GM19099 (cell line): ENCODE measurements at regions not wholly inside any gene's neighbourhood (a gene's known extent, or its start where the extent isn't known, plus 50 kb on each side); places are given as distances from the start of the nearest gene placed in this dataset.

ENCODE experiments used
- POLR2A ChIP-seq: IDR thresholded peaks from 3 replicates; pipeline ENCODE4 v1.6.1; 2011; ENCODE audit warnings: low read depth; ENCODE audit not compliant: insufficient read length; ENCODE audit errors: extremely low read depth

DNA sequence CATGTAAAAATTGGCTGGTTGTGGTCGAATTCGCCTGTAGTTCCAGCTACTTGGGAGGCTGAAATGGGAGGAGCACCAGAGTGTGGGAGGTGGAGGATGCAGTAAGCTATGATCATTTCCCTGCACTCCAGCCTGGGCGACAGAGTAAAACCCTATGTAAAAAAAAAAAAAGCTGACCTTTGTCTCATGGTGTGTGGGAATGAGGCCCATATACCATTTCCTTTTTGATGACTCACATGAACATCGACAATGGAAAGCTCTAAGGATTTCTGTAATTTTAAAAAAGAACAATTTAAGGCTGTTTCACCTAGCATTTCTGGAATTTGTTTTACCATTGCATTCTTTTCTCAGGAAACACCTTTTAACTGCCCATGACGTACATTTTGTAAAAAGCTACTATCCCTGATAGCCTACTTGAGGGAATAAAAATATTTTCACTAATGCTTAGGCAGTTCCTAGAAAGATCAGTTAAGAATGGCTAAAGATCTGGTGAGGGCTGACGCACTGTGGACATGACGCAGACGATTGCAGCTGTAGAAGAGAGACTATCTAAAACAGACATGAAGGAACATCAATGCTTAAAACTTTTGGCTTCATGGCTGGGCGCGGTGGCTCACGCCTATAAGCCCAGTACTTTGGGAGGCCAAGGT is 400.6 kb upstream of the IGFBP3 start:
- TF ChIP-seq POLR2A = no peak

DNA sequence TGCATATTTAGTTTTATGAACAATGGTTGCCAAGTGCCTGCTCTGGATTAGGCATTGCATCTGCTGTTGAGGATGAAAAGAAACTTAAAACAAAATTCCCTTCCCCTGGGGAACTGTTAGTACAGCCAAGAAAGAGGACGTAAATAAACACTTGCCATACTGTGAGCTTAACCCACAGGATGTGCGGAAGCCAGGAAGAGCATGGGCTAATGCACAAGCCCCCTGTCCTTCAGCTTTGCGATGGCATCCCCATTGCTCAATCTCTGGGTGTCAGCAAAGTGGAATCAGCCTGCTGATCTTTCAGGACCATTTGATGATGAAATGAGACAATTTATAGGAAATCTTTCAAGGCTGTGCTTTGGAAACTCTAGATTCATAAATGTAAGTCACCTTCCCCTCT is 399.9 kb upstream of the IGFBP3 start:
- TF ChIP-seq POLR2A = no peak

DNA sequence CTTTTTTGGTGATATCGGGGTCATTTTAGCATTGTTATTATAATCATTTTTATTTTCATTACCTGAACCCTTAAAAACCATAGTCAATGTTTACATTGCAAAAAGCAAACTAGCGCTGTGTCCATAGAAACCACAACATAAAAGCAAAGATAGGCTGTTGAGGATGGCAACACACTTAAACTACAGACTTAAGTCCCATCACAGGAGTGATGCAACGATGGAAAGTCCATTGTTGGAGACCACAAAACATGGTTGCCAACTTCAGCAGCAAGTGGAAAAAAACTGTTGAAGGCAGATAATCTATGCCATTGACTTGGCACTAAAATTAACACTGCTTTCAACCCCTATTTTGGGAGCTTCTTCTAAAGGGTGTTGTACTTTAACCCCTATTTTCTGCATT is 398.8 kb upstream of the IGFBP3 start:
- TF ChIP-seq POLR2A = no peak

DNA sequence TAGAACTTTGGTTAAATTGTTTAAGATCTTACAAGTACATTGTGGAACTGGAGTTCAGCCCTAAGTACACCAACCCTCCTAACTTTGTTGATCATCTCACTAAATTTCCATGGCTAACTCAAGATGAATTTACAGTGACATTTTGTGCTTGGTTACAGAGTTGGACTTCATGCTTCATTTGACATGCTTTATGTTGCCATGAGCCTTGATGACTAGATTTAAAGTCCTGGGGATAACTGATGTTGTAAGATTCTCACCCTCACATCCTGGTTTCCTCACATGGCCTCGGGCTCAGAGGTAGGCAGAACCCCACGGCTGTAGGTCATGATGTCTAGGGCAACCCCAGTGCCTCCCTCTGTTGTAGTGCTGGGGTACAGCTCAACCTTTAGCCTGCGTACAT is 397.2 kb upstream of the IGFBP3 start:
- TF ChIP-seq POLR2A = no peak

DNA sequence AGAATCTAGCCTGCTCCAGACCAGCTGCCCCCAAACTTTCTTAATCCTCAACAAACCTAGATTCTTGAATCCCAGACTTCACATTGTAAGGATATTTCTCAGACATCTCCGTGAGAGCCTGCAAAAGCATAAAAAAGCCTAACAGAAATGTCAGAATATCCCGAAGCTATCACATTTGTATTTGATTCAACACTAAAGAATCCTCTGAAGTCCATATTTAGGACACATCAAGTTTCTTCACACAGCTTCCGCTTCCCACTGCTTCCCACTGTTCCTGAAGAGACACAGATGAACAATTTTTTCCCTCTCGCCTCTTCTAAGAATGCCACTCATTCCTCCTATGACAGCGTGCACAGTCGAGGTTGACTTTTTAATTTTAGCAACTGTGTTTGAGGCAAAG is 396.2 kb upstream of the IGFBP3 start:
- no peak for TF ChIP-seq POLR2A

DNA sequence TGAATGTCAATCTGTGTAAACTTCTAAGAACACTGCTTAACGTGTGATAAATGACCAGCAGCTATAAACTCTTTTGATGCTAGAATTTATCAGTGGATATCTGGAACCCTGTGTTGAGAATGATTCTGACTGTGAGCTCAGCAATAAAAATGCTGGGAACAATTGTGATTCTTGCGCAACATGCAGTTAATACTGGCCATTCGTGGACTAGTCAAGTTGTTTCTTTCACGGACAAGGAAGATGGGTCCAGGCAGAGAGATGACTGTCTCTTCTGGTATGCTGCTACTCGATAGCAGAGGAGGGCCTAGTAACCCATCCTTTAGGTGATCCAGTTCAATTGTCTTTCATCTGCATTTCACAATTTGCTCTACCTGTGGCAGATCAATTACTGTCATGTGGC is 394.8 kb upstream of the IGFBP3 start:
- no peak for TF ChIP-seq POLR2A

DNA sequence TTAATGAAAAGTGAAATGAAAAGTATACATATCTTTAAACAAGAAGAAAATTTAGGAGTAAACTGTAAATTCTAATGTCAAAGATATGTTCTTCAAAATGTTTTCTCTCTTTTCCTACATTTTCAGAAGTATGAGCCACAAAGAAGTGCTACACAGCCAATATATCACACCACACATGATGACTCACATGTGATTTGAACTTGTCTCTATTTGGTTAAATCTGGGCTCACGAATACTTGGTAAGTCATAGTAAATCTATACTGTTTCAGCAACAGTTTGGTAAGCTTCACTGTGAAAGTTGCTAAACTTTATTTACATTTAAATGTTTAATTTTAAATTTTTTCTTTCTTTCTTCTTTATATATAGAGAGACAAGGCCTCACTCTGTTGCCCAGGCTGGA is 380.6 kb upstream of the IGFBP3 start:
- TF ChIP-seq POLR2A = no peak

DNA sequence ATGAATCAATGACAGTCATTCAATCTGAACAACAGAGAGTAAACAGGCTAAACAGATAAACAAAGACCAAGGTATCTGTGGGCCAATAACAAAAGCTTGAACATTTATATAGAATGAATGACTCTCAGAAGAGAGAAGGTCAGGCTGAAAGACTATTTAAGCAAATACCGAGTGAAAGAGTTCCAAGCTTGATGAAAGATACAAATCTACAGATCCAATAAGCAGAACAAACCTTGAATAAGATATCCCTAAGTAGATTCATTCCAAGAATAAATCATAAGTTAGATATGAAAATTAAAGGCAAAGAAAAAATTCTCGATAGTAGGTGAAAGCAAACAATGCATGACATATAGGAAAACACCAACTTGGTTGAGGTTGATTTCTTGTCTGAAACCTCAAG is 376.4 kb upstream of the IGFBP3 start:
- TF ChIP-seq POLR2A = no peak

DNA sequence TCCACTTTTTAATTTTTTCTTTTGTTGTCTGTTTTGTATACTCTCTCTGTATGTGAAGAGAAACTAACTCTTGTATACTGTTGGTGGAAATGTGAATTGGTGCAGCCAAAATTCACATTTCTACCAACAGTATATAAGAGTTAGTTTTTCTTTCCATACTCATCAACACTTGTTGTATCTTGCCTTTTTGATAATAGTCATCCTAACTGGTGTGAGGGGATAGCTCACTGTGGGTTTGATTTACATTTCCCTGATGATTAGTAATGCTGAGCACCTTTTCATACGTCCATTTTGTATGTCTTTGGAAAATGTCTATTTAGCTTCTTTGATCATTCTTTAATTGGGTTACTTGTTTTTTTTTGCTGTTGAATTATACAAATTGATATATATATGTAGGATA is 375.5 kb upstream of the IGFBP3 start:
- TF ChIP-seq POLR2A = no peak

DNA sequence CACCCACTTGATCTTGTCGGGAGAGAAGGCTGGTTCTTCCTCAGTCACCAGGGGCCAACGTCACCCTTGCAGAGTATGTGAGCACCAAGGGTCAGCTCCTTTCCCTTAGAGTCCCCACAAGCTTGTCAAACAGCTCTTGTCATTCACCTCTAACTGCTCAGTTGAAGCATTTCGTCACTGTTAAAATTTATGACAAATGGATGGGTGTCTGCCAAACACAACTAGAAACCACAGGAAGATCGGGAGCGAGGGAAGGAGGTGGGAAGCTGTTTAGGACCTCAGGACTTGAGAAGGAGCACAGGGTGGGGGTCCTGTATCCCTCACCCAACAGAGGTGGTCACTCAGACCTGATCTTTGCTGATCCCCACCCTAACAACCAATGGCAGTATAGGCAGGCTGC is 373.3 kb upstream of the IGFBP3 start:
- TF ChIP-seq POLR2A = no peak

DNA sequence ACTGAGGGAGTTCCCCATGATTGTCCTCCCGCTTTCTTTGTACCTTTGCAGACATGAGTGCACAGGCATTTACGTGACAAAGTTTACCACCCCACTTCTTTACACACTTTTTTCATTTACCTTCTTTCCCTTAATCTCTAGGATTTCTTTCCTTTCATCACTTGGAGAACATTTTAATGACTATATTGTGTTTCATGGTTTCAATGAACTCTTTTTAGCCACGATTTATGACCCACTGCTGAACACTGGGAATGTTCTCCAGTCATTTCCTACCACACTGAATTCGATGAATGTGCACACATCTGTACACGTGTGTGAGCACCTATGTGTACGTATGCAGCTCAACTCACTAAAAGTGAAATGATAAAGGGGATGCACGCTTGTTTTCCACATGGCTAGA is 371.7 kb upstream of the IGFBP3 start:
- no peak for TF ChIP-seq POLR2A

DNA sequence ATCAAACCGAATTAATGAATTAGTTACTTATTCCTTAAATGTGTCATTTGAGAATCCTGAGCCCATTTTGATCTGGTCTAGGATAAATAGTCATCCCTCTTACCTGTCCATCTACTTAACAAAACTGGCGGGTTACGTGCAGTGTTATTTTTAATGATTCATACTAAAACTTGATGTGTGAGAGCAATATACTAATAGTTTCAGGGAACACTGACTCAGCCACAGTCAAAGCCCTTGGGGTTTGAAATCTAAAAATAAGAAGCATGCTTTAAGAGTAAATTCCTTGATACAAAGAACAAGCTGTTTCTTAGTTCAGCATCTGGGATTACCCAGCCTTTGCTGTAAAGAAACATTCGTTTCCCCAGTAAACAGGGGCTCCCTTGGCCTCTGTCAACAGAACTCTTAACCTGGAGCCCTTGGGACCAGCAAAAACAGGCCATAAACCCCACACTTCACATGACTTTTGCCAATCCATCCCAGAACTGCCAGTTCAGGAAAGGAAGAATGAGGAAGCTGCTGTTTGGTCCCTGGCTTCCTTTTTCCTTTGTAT is 370.6 kb upstream of the IGFBP3 start:
- TF ChIP-seq POLR2A = no peak

DNA sequence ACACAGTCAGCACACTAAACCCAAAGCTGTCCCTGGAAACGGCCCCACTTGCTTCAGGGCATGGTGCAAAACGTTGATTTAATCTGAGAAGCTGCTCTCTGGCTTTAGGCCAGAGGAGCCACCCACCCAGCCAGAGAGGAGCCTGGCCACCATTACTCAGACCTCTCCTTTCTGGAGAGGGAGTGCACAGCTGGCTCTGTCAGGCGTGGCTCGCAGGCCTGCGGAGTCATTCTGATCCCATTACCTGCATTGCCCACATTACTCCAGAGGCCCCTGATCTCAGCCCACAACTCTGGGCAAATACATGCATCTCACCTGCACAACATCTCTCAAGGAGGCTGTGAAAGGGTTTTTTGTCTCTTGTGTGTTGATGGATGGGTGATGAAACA is 370.0 kb upstream of the IGFBP3 start:
- TF ChIP-seq POLR2A = no peak

DNA sequence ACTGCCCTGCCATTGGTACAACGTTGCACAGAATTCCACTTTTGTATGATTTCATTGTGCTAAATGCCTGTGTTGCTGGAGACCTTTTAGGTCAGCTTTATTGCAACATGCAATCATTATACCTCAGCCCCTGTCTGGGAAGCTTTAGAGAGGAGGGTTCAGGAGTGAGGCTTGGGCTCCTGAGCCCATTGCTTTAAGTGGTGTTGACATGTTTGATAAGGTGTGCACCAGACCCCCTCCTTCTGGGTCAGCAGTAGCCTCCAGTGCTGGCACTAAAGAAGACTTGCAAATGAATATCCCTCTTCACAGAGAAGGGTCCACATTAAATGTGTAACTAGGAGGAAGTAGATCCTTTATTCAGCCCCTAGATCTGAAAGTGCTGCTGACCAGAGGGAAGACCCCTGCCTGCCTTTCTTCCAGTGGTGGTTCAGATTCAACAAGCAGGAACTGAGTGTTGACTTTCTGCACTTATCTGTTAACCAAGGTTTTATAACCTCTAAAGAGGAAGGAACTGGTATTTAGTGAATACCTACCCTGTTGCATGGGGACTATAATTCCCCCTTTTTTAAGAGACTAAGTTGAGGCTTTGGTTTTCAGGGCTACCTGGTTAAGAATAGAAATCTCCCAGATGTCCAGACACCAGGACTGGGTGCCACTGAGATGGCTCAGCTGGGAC is 369.4 kb upstream of the IGFBP3 start:
- no peak for TF ChIP-seq POLR2A

DNA sequence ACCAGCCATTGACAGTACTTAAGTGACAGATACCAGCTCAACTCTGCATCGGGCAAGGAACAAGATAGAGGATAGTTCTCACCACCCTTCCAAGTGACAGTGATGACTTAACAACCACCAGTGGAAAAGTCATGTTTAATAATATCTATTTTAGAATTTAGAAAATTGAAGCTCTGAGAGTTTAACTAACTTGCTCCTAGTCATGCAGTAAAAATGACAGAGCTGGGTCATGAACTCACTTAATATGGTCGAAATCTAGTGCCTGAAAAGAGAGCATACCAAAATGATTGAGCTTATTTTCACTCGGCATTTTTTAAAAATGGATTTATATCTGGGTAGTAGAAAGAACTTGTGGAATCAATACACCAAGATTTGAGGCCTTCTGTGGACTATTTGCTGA is 367.8 kb upstream of the IGFBP3 start:
- no peak for TF ChIP-seq POLR2A

DNA sequence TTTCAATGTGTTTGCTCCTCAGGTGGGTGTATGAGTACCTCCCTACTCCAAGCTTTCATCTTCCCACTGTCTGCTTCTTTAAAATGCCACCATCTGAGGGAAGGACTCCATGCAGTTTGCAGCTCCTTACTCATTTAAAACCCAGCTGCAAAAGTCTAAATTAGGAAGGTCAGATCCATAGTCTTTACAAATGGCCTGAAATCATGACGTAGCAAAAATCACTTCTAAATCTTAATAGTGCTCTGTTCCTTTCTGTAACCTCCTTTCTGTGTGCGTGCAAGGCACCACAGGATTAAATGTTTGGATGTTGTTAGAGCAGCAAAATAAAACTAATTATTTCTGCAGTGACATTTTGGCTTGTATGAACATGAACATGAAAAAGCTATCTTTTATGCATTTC is 366.9 kb upstream of the IGFBP3 start:
- no peak for TF ChIP-seq POLR2A
